HFFc6 (cell line): ENCODE measurements at regions not wholly inside any gene's neighbourhood (a gene's known extent, or its start where the extent isn't known, plus 50 kb on each side); places are given as distances from the start of the nearest gene placed in this dataset.

Experiments used
- DNase-seq: peaks from one replicate; pipeline ENCODE4 v3.0.0-alpha.2; 2018
- H3K27ac Mint-ChIP-seq: 2 replicates; pipeline ENCODE4 v1.8.0; 2020; ENCODE audit warnings: mild to moderate bottlenecking, mixed read lengths
- H3K27me3 Mint-ChIP-seq: 2 replicates; pipeline ENCODE4 v1.8.0; 2021; ENCODE audit warnings: mild to moderate bottlenecking, moderate library complexity, mixed read lengths; ENCODE audit not compliant: insufficient read depth
- H3K36me3 Mint-ChIP-seq: 2 replicates; pipeline ENCODE4 v1.8.0; 2021; ENCODE audit warnings: low read depth, mixed read lengths
- H3K4me1 Mint-ChIP-seq: 2 replicates; pipeline ENCODE4 v1.8.0; 2020; ENCODE audit warnings: low read depth, mixed read lengths
- H3K4me3 Mint-ChIP-seq: 2 replicates; pipeline ENCODE4 v1.8.0; 2020; ENCODE audit warnings: mild to moderate bottlenecking, moderate library complexity, mixed read lengths
- H3K9me3 Mint-ChIP-seq: 2 replicates; pipeline ENCODE4 v1.8.0; 2020; ENCODE audit warnings: mild to moderate bottlenecking, mixed read lengths
- TF ChIP-seq, protein P1 (sequence below): fragments of 200-600 bp; sonication (generic); IDR thresholded peaks from 2 replicates; pipeline ENCODE4 v1.5.0; 2021; ENCODE audit warnings: antibody characterized with exemption, mild to moderate bottlenecking

DNA sequence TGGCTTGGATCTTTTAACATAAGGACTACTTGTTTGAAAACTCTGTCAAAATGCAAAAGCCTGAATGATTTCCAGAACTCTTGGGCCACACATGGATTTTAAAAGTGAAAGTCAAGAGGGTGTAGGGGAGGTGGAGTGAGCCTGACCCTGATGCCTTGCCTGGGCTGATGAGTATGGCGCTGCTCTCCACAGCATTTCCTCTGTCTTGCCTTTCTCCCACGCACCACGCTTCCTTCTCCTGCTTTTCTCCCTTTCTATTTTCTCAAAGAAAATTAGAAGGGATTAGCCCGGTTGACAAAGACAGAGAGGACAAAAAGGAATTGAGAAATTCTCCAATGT, 207.0 kb upstream of the CCDC68 start:
- TF ChIP-seq, protein P1, sequence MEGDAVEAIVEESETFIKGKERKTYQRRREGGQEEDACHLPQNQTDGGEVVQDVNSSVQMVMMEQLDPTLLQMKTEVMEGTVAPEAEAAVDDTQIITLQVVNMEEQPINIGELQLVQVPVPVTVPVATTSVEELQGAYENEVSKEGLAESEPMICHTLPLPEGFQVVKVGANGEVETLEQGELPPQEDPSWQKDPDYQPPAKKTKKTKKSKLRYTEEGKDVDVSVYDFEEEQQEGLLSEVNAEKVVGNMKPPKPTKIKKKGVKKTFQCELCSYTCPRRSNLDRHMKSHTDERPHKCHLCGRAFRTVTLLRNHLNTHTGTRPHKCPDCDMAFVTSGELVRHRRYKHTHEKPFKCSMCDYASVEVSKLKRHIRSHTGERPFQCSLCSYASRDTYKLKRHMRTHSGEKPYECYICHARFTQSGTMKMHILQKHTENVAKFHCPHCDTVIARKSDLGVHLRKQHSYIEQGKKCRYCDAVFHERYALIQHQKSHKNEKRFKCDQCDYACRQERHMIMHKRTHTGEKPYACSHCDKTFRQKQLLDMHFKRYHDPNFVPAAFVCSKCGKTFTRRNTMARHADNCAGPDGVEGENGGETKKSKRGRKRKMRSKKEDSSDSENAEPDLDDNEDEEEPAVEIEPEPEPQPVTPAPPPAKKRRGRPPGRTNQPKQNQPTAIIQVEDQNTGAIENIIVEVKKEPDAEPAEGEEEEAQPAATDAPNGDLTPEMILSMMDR: no peak
- peaks cover 15% of the 10 kb centered on the region for H3K27me3 Mint-ChIP-seq
- no peaks in the 10 kb centered on the region for H3K36me3 Mint-ChIP-seq
- H3K4me3 Mint-ChIP-seq: no peak overlapping the region
- no peak for DNase-seq
- no peak overlapping the region for H3K27ac Mint-ChIP-seq
- no peaks in the 10 kb centered on the region for H3K4me1 Mint-ChIP-seq
- H3K9me3 Mint-ChIP-seq: no peaks in the 10 kb centered on the region

DNA sequence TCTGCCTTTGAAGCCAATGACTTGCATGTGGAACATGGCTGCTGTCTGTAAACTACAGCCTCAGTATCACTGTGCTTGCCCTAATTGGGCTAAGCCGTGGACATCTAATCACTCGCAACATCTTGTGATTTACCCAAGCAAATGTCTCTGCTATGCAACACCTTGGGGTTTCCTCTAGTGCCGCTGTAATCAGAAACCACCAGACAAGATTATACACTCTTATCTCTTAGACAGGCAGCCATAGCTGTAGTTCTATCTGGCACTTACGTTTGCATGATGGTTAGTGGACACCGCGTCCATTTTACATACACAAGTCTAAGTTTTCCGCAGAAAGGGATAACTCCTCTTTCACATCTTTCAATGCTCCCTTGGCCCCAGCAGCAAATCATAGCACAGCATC, 204.3 kb upstream of the CCDC68 start:
- Mint-ChIP-seq H3K36me3 (no peaks in the 10 kb centered on the region), H3K9me3 (no peaks in the 10 kb centered on the region), H3K4me1 (no peaks in the 10 kb centered on the region), H3K4me3 (no peak overlapping the region), H3K27me3 (peaks cover 21% of the 10 kb centered on the region), H3K27ac (no peak overlapping the region)
- no peak for DNase-seq
- TF ChIP-seq, protein P1: no peak

DNA sequence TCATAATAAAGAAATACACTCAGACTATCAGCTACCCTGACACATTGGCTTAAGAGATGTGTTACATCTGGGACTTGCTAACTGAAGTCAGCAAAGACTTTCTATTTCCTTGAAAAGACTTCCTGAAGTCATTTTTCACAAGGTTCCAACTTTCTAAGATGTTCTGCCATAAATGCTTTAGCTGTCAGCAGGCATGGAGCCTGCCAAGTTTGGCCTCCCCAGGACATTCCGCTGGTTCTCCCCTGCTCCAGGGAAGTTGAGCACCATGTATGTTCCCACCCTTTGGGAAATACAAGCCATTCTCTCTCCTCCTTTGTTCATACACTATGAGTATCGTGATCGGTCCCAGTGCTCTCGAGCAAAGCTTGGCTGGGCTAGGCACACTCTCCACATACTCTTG, 202.7 kb upstream of the CCDC68 start:
- no peak for DNase-seq
- Mint-ChIP-seq H3K4me3 (no peak overlapping the region), H3K27me3 (peaks cover 24% of the 10 kb centered on the region), H3K27ac (no peak overlapping the region), H3K4me1 (no peaks in the 10 kb centered on the region), H3K9me3 (no peaks in the 10 kb centered on the region), H3K36me3 (no peaks in the 10 kb centered on the region)
- TF ChIP-seq, protein P1: no peak

DNA sequence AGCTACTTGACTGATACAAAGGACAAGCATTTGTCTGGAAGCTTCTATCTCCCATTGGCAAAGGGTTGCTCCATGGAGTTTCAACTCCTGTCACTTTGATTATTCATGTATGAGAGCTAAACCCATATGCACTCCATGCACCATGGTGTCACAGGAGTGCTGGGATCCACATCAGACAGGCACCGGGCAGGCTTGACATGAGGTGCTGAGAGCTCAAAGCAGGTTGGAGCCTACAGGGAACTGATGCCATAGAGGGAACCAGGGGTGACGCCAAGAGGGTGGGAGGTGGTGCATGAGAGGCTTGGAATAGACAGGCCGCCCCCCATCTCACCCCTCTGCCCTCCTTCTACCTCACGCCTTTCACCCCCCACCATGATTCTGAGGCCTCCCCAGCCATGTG, 199.8 kb upstream of the CCDC68 start:
- no peaks in the 10 kb centered on the region for H3K36me3 Mint-ChIP-seq
- H3K27ac Mint-ChIP-seq: no peak overlapping the region
- TF ChIP-seq, protein P1: no peak
- H3K27me3 Mint-ChIP-seq: peaks cover 30% of the 10 kb centered on the region
- no peak for DNase-seq
- no peaks in the 10 kb centered on the region for H3K4me1 Mint-ChIP-seq
- no peak overlapping the region for H3K4me3 Mint-ChIP-seq
- no peaks in the 10 kb centered on the region for H3K9me3 Mint-ChIP-seq

DNA sequence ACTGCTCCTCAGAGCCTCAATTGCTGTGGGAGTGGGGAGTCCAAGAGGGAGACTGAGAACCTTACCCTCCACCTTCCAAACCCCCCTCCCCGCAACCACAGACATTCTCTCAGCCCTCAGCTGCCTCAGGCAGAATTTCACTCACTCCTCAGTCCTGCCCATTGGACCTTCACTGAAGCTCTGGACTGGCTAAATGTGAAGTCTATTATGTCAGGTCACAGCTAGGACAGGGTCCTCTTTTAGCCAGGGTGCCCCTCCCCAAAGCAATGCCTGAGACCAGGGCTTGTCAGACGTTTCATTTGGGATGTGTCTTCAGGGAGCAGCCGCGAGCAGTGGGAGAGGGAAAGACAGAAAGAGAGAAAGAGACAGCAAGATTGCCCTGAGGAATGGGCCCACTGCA, 199.3 kb upstream of the CCDC68 start:
- no peaks in the 10 kb centered on the region for H3K9me3 Mint-ChIP-seq
- DNase-seq: no peak
- H3K36me3 Mint-ChIP-seq: no peaks in the 10 kb centered on the region
- no peak overlapping the region for H3K4me3 Mint-ChIP-seq
- peaks cover 29% of the 10 kb centered on the region for H3K27me3 Mint-ChIP-seq
- no peak overlapping the region for H3K27ac Mint-ChIP-seq
- TF ChIP-seq, protein P1: no peak
- peaks cover 3% of the 10 kb centered on the region for H3K4me1 Mint-ChIP-seq

DNA sequence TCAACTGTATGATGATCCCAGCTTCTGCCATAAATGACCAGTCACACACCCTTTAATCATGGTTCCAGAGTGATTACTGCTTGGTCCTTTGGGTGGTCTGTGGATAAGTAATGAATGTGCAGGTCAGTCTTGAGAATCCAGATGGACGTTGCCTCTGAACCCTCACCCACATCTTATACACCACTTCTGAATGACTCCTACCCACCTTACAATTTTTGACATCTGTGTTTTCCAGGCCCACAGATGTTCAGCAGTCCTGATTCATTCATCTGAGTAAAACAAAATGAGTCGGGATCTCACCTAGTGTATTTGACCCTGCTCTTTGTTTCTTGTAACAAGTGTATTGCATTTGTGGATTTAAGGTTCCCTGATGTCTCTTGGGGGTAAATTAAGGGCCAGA, 194.1 kb upstream of the CCDC68 start:
- no peak overlapping the region for H3K27ac Mint-ChIP-seq
- H3K36me3 Mint-ChIP-seq: no peaks in the 10 kb centered on the region
- peaks cover 15% of the 10 kb centered on the region for H3K4me1 Mint-ChIP-seq
- H3K9me3 Mint-ChIP-seq: no peaks in the 10 kb centered on the region
- peaks cover 18% of the 10 kb centered on the region for H3K27me3 Mint-ChIP-seq
- TF ChIP-seq, protein P1: no peak
- no peak for DNase-seq
- no peak overlapping the region for H3K4me3 Mint-ChIP-seq
